ENCODE measurements at regions not wholly inside any gene's neighbourhood (a gene's known extent, or its start where the extent isn't known, plus 50 kb on each side); places are given as distances from the start of the nearest gene placed in this dataset.
A peak's percentile ranks its signal among the peaks of the same experiment; 100 is the strongest.

- DNase-seq, result no peak
These were observed 235.2 kb upstream of the B3GAT1 start for GRCh38 chr11:134647066-134647743.

GRCh38 chr11:134646561-134646960 is 234.5 kb upstream of the B3GAT1 start:
- no peak for DNase-seq

GRCh38 chr11:134645576-134645975 is 233.5 kb upstream of the B3GAT1 start:
- no peak for DNase-seq

GRCh38 chr11:134644476-134645456 is 232.7 kb upstream of the B3GAT1 start:
- DNase-seq, result peak in 1 of 2 donors; percentile 13

- no peak for DNase-seq
These were observed 231.3 kb upstream of the B3GAT1 start for GRCh38 chr11:134643115-134644012.

GRCh38 chr11:134642206-134642605 is 230.2 kb upstream of the B3GAT1 start:
- peak in 1 of 2 donors; percentile 5 for DNase-seq

GRCh38 chr11:134640971-134641968 is 229.2 kb upstream of the B3GAT1 start:
- no peak for DNase-seq

GRCh38 chr11:134640536-134640935 is 228.5 kb upstream of the B3GAT1 start:
- no peak for DNase-seq

- DNase-seq, result no peak
These were observed 227.7 kb upstream of the B3GAT1 start for GRCh38 chr11:134639586-134640330.

GRCh38 chr11:134638796-134639430 is 226.9 kb upstream of the B3GAT1 start:
- DNase-seq, result no peak

GRCh38 chr11:134637091-134638015 is 225.3 kb upstream of the B3GAT1 start:
- DNase-seq, result no peak

- DNase-seq, result no peak
These were observed 224.0 kb upstream of the B3GAT1 start for GRCh38 chr11:134636071-134636470.

- DNase-seq, result no peak
These were observed 223.1 kb upstream of the B3GAT1 start for GRCh38 chr11:134634897-134635831.

- no peak for DNase-seq
These were observed 221.2 kb upstream of the B3GAT1 start for GRCh38 chr11:134633276-134633675.

- no peak for DNase-seq
These were observed 220.5 kb upstream of the B3GAT1 start for GRCh38 chr11:134632347-134633119.

- DNase-seq, result no peak
These were observed 218.8 kb upstream of the B3GAT1 start for GRCh38 chr11:134630861-134631260.
